Osteoblast (primary cell): ENCODE measurements at regions not wholly inside any gene's neighbourhood (a gene's known extent, or its start where the extent isn't known, plus 50 kb on each side); places are given as distances from the start of the nearest gene placed in this dataset.

Source experiments
- DNase-seq: peaks from one replicate; pipeline ENCODE4 v3.0.0; 2011; ENCODE audit warnings: low spot score, mixed read lengths; ENCODE audit not compliant: insufficient read length; ENCODE audit errors: missing footprints
- H2AFZ ChIP-seq: 2 replicates; pipeline ENCODE4 v1.6.0; 2011; ENCODE audit warnings: mild to moderate bottlenecking, low read length
- H3K27ac ChIP-seq: 2 replicates; pipeline ENCODE4 v1.5.1; 2011; ENCODE audit warnings: mild to moderate bottlenecking, low read depth, low read length, moderate library complexity
- H3K27me3 ChIP-seq: 2 replicates; pipeline ENCODE4 v1.6.0; 2012; ENCODE audit warnings: mild to moderate bottlenecking, control low read depth, inconsistent platforms, low read length, moderate library complexity; ENCODE audit not compliant: insufficient read depth
- H3K36me3 ChIP-seq: 2 replicates; pipeline ENCODE4 v1.5.1; 2011; ENCODE audit warnings: mild to moderate bottlenecking, low read length, control low read depth, moderate library complexity; ENCODE audit not compliant: insufficient read depth
- H3K4me1 ChIP-seq: 2 replicates; pipeline ENCODE4 v1.5.1; 2011; ENCODE audit warnings: mild to moderate bottlenecking, low read length, control low read depth, moderate library complexity; ENCODE audit not compliant: insufficient read depth
- H3K4me2 ChIP-seq: 2 replicates; pipeline ENCODE4 v1.6.0; 2011; ENCODE audit warnings: mild to moderate bottlenecking, low read length; ENCODE audit not compliant: insufficient read depth
- H3K4me3 ChIP-seq: fragments of 200-600 bp; sonication (generic); 3 replicates; pipeline ENCODE4 v1.5.1; 2012; ENCODE audit warnings: mild to moderate bottlenecking, low read length, inconsistent platforms; ENCODE audit not compliant: insufficient read depth
- H3K79me2 ChIP-seq: 2 replicates; pipeline ENCODE4 v1.6.0; 2012; ENCODE audit warnings: mild to moderate bottlenecking, low read length, control low read depth, inconsistent platforms; ENCODE audit not compliant: insufficient read depth
- H3K9me3 ChIP-seq: 2 replicates; pipeline ENCODE4 v1.5.1; 2011; ENCODE audit warnings: low read depth, low read length, control low read depth
- H4K20me1 ChIP-seq: 2 replicates; pipeline ENCODE4 v1.6.0; 2012; ENCODE audit warnings: mild to moderate bottlenecking, low read length, control low read depth; ENCODE audit not compliant: insufficient read depth
- TF ChIP-seq, protein P1 (sequence below): IDR thresholded peaks from 2 replicates; pipeline ENCODE4 v1.5.1; 2011; ENCODE audit warnings: mild to moderate bottlenecking, low read depth, low read length, moderate library complexity; ENCODE audit errors: extremely low read depth

DNA sequence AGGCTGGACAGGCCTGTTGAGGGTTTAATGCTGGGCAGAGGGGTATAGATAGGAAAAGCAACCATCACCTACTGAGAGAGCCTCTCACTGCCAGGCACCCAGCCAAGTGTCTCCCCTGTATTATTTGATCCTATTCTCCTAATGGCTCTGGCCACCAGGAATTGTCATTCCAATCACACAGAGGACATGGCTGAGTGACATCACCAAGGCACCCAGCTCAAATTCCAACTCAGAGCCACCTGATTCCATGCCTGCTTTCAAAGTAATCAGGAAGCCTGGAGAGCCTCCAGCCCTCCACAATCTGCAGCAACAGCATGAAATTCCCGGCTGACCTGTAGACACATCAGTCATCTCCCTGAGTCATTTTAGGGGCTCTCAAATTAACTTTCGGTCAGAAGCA, 368.9 kb upstream of the C16orf82 start:
- H3K79me2 ChIP-seq: no peaks in the 10 kb centered on the region
- H3K27ac ChIP-seq: no peak overlapping the region
- DNase-seq: no peak
- no peaks in the 10 kb centered on the region for H3K4me1 ChIP-seq
- H3K36me3 ChIP-seq: no peaks in the 10 kb centered on the region
- H3K27me3 ChIP-seq: no peaks in the 10 kb centered on the region
- no peaks in the 10 kb centered on the region for H4K20me1 ChIP-seq
- peaks cover 3% of the 10 kb centered on the region for H3K9me3 ChIP-seq
- TF ChIP-seq, protein P1, sequence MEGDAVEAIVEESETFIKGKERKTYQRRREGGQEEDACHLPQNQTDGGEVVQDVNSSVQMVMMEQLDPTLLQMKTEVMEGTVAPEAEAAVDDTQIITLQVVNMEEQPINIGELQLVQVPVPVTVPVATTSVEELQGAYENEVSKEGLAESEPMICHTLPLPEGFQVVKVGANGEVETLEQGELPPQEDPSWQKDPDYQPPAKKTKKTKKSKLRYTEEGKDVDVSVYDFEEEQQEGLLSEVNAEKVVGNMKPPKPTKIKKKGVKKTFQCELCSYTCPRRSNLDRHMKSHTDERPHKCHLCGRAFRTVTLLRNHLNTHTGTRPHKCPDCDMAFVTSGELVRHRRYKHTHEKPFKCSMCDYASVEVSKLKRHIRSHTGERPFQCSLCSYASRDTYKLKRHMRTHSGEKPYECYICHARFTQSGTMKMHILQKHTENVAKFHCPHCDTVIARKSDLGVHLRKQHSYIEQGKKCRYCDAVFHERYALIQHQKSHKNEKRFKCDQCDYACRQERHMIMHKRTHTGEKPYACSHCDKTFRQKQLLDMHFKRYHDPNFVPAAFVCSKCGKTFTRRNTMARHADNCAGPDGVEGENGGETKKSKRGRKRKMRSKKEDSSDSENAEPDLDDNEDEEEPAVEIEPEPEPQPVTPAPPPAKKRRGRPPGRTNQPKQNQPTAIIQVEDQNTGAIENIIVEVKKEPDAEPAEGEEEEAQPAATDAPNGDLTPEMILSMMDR: no peak
- H2AFZ ChIP-seq: no peak overlapping the region
- H3K4me2 ChIP-seq: no peak overlapping the region
- no peak overlapping the region for H3K4me3 ChIP-seq

DNA sequence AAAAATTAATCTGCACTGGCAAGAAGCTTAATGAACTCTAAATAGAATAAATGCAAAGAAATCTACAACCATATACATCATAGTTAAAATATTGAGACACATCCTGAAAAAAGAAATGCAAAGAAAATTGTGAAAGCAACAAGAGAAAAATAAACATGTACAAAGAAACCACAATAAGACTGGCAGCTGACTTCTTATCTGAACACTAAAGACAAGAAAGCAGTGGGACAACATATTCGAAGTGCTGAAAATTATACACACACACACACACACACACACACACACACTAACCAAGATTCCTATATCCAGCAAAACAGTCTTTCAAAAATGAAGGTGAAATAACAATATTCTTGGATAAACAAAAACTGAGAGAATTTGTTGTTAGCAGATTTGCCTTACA, 366.5 kb upstream of the C16orf82 start:
- H3K4me1 ChIP-seq: no peaks in the 10 kb centered on the region
- H3K27ac ChIP-seq: no peak overlapping the region
- H3K9me3 ChIP-seq: peaks cover 3% of the 10 kb centered on the region
- H3K27me3 ChIP-seq: no peaks in the 10 kb centered on the region
- no peak overlapping the region for H2AFZ ChIP-seq
- no peaks in the 10 kb centered on the region for H3K79me2 ChIP-seq
- TF ChIP-seq, protein P1: no peak
- H3K4me3 ChIP-seq: no peak overlapping the region
- no peaks in the 10 kb centered on the region for H4K20me1 ChIP-seq
- H3K36me3 ChIP-seq: no peaks in the 10 kb centered on the region
- DNase-seq: no peak
- H3K4me2 ChIP-seq: no peak overlapping the region

DNA sequence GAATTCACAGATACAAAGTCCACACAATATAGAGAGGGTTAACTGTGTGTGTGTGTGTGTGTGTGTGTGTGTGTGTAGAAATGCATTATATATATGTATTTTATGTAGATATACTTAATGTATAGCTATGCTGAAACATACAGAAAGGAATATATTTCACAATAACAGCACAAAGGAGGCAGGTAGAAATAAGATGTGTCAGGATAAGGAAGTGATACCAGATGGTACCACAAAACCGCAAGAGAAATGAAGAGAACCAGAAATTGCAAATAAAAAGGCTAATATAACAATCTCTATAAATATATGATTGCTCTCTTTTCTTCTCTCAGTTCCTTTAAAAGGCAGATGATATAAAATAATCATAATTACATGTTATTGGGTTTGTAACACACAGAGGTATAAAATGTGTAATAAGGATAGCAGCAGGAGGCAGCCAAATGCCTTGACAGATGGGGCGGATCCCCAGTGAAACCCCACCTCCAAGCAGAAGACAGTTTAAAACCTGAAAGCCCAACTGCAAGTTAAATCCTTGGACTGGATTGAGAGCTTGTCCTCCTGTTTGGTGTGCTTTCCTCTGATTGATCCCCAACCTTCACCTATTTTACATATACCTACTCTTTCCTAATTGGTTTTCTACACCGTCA, 365.4 kb upstream of the C16orf82 start:
- Histone ChIP-seq H3K4me1 (no peaks in the 10 kb centered on the region), H4K20me1 (no peaks in the 10 kb centered on the region), H3K9me3 (peaks cover 3% of the 10 kb centered on the region), H3K27ac (no peak overlapping the region), H3K79me2 (no peaks in the 10 kb centered on the region), H3K4me2 (no peak overlapping the region), H2AFZ (no peak overlapping the region), H3K36me3 (no peaks in the 10 kb centered on the region), H3K4me3 (no peak overlapping the region), H3K27me3 (no peaks in the 10 kb centered on the region)
- DNase-seq: no peak
- TF ChIP-seq, protein P1: no peak

DNA sequence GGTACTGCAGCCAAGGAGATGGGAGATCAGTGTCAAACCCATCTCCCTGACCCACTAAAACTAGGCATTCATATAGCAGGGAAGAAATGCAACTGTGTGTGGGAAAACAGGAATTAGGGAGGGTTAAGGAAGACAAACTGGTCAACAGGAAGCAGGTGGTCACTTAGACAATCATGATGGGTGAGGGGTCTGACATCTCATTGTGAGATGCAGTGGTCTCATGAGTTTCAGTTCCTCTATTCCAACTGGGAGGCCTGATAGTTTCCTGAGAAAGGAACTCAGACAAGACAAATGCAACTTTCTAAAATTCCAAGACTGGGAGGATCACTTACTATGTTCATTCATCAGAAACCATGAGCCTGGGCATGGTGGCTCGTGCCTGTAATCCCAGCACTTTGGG, 361.4 kb upstream of the C16orf82 start:
- no peaks in the 10 kb centered on the region for H3K9me3 ChIP-seq
- no peak for DNase-seq
- H2AFZ ChIP-seq: no peak overlapping the region
- TF ChIP-seq, protein P1: no peak
- no peaks in the 10 kb centered on the region for H3K4me1 ChIP-seq
- H3K36me3 ChIP-seq: no peaks in the 10 kb centered on the region
- H3K4me2 ChIP-seq: no peak overlapping the region
- H3K79me2 ChIP-seq: no peaks in the 10 kb centered on the region
- H3K27ac ChIP-seq: no peak overlapping the region
- H3K27me3 ChIP-seq: no peaks in the 10 kb centered on the region
- H4K20me1 ChIP-seq: no peaks in the 10 kb centered on the region
- H3K4me3 ChIP-seq: no peak overlapping the region
